Activated T-helper 1 cell treated with anti-CD3 and anti-CD28 coated beads, Interleukin-2, amount 50 U/mL, for 16 hours (primary cell): ENCODE measurements at regions not wholly inside any gene's neighbourhood (a gene's known extent, or its start where the extent isn't known, plus 50 kb on each side); places are given as distances from the start of the nearest gene placed in this dataset.

ENCODE experiments used
- DNase-seq, 2 donors: peaks; one replicate each; pipeline ENCODE4 v3.0.0-alpha.2; 2020; ENCODE audit warnings: low read depth in 1 of 2, low spot score in 1 of 2

DNA sequence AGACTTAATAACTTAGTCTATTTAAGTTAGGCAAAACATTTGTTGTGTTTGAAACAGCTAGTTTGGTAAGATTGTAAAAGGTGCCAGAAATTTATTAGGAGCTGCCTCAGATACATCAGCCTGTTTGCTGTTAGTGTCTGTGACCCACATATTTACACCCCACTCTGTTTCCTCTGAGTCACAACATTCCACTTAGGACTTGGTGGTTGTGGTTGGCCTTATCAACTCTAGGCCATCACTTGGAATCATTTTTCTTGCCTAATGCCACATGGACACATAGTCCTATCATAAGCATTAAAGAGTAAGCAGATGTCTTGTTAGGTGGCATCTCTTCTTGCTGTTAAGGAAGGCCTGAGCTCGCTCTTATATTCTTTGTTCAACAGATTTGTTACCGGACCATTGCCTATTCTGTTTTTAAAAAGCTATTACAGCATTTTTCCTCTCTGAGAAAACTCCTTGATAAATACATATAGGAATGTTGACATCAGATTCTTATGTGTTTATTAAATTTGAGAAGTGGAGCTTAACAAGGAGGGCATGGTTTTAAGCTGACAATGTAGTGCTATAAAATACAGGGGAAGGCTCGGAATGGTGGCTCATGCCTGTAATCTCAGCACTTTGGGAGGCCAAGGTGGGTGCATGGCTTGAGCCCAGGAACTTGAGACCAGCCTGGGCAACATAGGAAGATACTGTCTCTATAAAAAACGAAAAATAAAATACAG is 51.2 kb upstream of the PGRMC2 start:
- no peak for DNase-seq

DNA sequence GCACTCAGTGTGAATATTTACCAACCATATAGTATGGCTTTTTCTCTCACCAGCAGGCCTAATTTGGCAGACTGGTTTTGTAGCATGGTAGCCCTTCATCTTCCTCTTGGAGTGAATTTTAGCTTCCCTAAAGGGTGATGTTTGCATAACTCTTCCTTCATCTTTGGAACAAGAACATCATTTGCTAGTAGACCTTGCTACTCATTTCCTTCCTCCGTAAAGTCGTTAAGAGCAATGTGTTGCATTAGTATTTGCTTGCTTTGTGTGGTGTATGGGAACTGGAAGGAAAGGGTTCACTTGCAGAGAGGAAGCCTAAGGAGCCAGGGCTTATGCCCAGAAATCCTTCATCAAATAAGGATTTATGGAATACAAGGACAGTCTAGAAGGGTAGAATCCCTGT is 50.2 kb upstream of the PGRMC2 start:
- no peak for DNase-seq
